ENCODE measurements at regions not wholly inside any gene's neighbourhood (a gene's known extent, or its start where the extent isn't known, plus 50 kb on each side); places are given as distances from the start of the nearest gene placed in this dataset.

- TF ChIP-seq CTCF (optimal IDR thresholded peaks at IDR 0.05 in 1 of 3, IDR thresholded peaks at IDR 0.05 in 1 of 3, conservative IDR thresholded peaks at IDR 0.05 in 1 of 3; ENCODE audit: extremely low read depth in 1 of 3, insufficient read depth in 2 of 3, low read length in 3 of 3) (no peak), EZH2 (IDR thresholded peaks at IDR 0.05; ENCODE audit: low read length) (no peak)
These were observed 144.5 kb upstream of the BMPER start for GRCh38 chr7:33760834-33761233.

Measured in keratinocyte (primary cell).